HL-60 (cell line): ENCODE measurements at regions not wholly inside any gene's neighbourhood (a gene's known extent, or its start where the extent isn't known, plus 50 kb on each side); places are given as distances from the start of the nearest gene placed in this dataset.

Experiments
- DNase-seq, 2 experiments: peaks; one replicate each; pipeline ENCODE4 v3.0.0-alpha.2; 2010 to 2020; ENCODE audit warnings: low read depth in 1 of 2, low spot score in 1 of 2
- H3K27ac ChIP-seq: fragments of 250-450 bp; sonication (Bioruptor Pico); replicated peaks from 2 replicates; pipeline ENCODE4 v1.5.1; 2020; ENCODE audit warnings: mild to moderate bottlenecking, moderate library complexity
- H3K27me3 ChIP-seq: fragments of 250-450 bp; sonication (Bioruptor Pico); 2 replicates; pipeline ENCODE4 v1.5.1; 2021; ENCODE audit warnings: mild to moderate bottlenecking, moderate library complexity; ENCODE audit not compliant: insufficient read depth, poor library complexity, severe bottlenecking
- H3K4me3 ChIP-seq: replicated peaks from 2 replicates; pipeline ENCODE4 v1.5.1; 2011; ENCODE audit warnings: mild to moderate bottlenecking, control low read depth, low read length; ENCODE audit not compliant: insufficient read depth
- CTCF ChIP-seq: IDR thresholded peaks from one replicate; pipeline ENCODE4 v1.5.1; 2011; ENCODE audit warnings: low read length, control low read depth, inconsistent platforms; ENCODE audit not compliant: insufficient read depth
- GABPA ChIP-seq: IDR thresholded peaks from 2 replicates; pipeline ENCODE4 v1.6.1; 2012; ENCODE audit warnings: low read depth
- POLR2AphosphoS5 ChIP-seq: IDR thresholded peaks from 2 replicates; pipeline ENCODE4 v1.6.1; 2012; ENCODE audit warnings: low read depth
- REST ChIP-seq: IDR thresholded peaks from 2 replicates; pipeline ENCODE4 v1.6.1; 2012; ENCODE audit warnings: low read depth; ENCODE audit not compliant: insufficient replicate concordance
- SPI1 ChIP-seq: IDR thresholded peaks from 2 replicates; pipeline ENCODE4 v1.6.1; 2012; ENCODE audit warnings: low read depth, mild to moderate bottlenecking, borderline replicate concordance

- no peak overlapping the region for H3K27ac ChIP-seq
- no peaks in the 10 kb centered on the region for H3K27me3 ChIP-seq
- TF ChIP-seq POLR2AphosphoS5 (no peak), GABPA (no peak), CTCF (no peak), SPI1 (no peak), REST (no peak)
- no peak overlapping the region for H3K4me3 ChIP-seq
- DNase-seq: no peak
Measured at GRCh38 chr1:214103778-214104177, 116.0 kb downstream of the PROX1 start.

GRCh38 chr1:214106375-214106774 is 118.6 kb downstream of the PROX1 start:
- H3K27ac ChIP-seq: no peak overlapping the region
- no peaks in the 10 kb centered on the region for H3K27me3 ChIP-seq
- TF ChIP-seq REST: no peak
- no peak for TF ChIP-seq SPI1
- TF ChIP-seq CTCF: no peak
- no peak for TF ChIP-seq POLR2AphosphoS5
- TF ChIP-seq GABPA: no peak
- no peak for DNase-seq
- no peak overlapping the region for H3K4me3 ChIP-seq

- TF ChIP-seq REST (no peak), GABPA (no peak), SPI1 (no peak), POLR2AphosphoS5 (no peak)
- Histone ChIP-seq H3K27ac (no peak overlapping the region), H3K27me3 (no peaks in the 10 kb centered on the region), H3K4me3 (no peak overlapping the region)
- DNase-seq: no peak
Measured at GRCh38 chr1:214107322-214108096, 119.7 kb downstream of the PROX1 start.
